ENCODE measurements at regions not wholly inside any gene's neighbourhood (a gene's known extent, or its start where the extent isn't known, plus 50 kb on each side); places are given as distances from the start of the nearest gene placed in this dataset.
"Not testable (repeated sequence)": the region's sequence is repeated elsewhere in the genome, so short reads cannot be mapped to it uniquely, and the experiment has no call there.

- Histone ChIP-seq H3K4me1 (ENCODE audit: control insufficient read depth in 1 of 2, insufficient read depth in 2 of 2, low read length in 2 of 2) (no peaks in the 10 kb centered on the region), H3K9me3 (ENCODE audit: control insufficient read depth in 1 of 2, low read length in 2 of 2) (no peaks in the 10 kb centered on the region), H3K4me3 (ENCODE audit: low read depth in 1 of 2, low read length in 2 of 2) (no peak overlapping the region), H3K27ac (ENCODE audit: low read length) (no peak overlapping the region), H3K36me3 (ENCODE audit: control insufficient read depth in 1 of 2, insufficient read depth in 2 of 2, low read length in 2 of 2) (no peaks in the 10 kb centered on the region), H3K27me3 (ENCODE audit: low read depth, low read length) (no peaks in the 10 kb centered on the region)
These were observed 51.0 kb upstream of the PRB2 start for GRCh38 chr12:11446372-11446771.

- H3K27me3 ChIP-seq (ENCODE audit: low read depth, low read length): no peaks in the 10 kb centered on the region
- H3K4me3 ChIP-seq (ENCODE audit: low read depth in 1 of 2, low read length in 2 of 2): no peak overlapping the region
- H3K4me1 ChIP-seq (ENCODE audit: control insufficient read depth in 1 of 2, insufficient read depth in 2 of 2, low read length in 2 of 2): no peaks in the 10 kb centered on the region
- H3K27ac ChIP-seq (ENCODE audit: low read length): no peak overlapping the region
- no peaks in the 10 kb centered on the region for H3K9me3 ChIP-seq (ENCODE audit: control insufficient read depth in 1 of 2, low read length in 2 of 2)
- no peaks in the 10 kb centered on the region for H3K36me3 ChIP-seq (ENCODE audit: control insufficient read depth in 1 of 2, insufficient read depth in 2 of 2, low read length in 2 of 2)
These were observed 62.8 kb upstream of the PRB2 start for GRCh38 chr12:11457996-11458645.

GRCh38 chr12:11460343-11461023 lies 65.1 kb upstream of the PRB2 start:
- Histone ChIP-seq H3K9me3 (ENCODE audit: control insufficient read depth in 1 of 2, low read length in 2 of 2) (no peaks in the 10 kb centered on the region), H3K4me1 (ENCODE audit: control insufficient read depth in 1 of 2, insufficient read depth in 2 of 2, low read length in 2 of 2) (no peaks in the 10 kb centered on the region), H3K27me3 (ENCODE audit: low read depth, low read length) (no peaks in the 10 kb centered on the region), H3K36me3 (ENCODE audit: control insufficient read depth in 1 of 2, insufficient read depth in 2 of 2, low read length in 2 of 2) (no peaks in the 10 kb centered on the region), H3K4me3 (ENCODE audit: low read depth in 1 of 2, low read length in 2 of 2) (no peak overlapping the region), H3K27ac (ENCODE audit: low read length) (no peak overlapping the region)

DNA sequence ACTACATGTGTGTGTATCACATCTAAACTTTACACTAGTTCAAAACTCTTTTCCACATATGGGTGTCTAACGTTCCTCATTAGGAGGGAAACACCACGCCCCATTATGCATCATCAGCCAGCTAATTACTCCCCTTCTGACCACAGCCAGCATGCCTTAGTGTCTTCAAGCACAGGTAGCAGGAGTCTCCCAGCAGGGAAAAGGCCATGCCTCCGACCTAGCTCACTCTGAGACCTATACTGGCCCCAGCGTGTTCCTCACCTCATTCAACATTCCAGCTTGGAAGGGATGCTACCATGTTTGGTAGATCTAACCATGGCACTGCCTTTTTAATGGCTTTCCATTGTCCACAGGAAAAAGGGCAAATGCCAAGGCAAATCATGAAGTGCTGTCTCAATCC lies 66.1 kb upstream of the PRB2 start:
- H3K4me1 ChIP-seq (ENCODE audit: control insufficient read depth in 1 of 2, insufficient read depth in 2 of 2, low read length in 2 of 2): no peaks in the 10 kb centered on the region
- H3K36me3 ChIP-seq (ENCODE audit: control insufficient read depth in 1 of 2, insufficient read depth in 2 of 2, low read length in 2 of 2): no peaks in the 10 kb centered on the region
- no peak overlapping the region for H3K27ac ChIP-seq (ENCODE audit: low read length)
- no peaks in the 10 kb centered on the region for H3K27me3 ChIP-seq (ENCODE audit: low read depth, low read length)
- no peaks in the 10 kb centered on the region for H3K9me3 ChIP-seq (ENCODE audit: control insufficient read depth in 1 of 2, low read length in 2 of 2)
- no peak overlapping the region for H3K4me3 ChIP-seq (ENCODE audit: low read depth in 1 of 2, low read length in 2 of 2)

GRCh38 chr12:11477110-11477509 lies 81.7 kb upstream of the PRB2 start:
- Histone ChIP-seq H3K27me3 (ENCODE audit: low read depth, low read length) (no peaks in the 10 kb centered on the region), H3K4me3 (ENCODE audit: low read depth in 1 of 2, low read length in 2 of 2) (no peak overlapping the region), H3K36me3 (ENCODE audit: control insufficient read depth in 1 of 2, insufficient read depth in 2 of 2, low read length in 2 of 2) (no peaks in the 10 kb centered on the region), H3K4me1 (ENCODE audit: control insufficient read depth in 1 of 2, insufficient read depth in 2 of 2, low read length in 2 of 2) (no peaks in the 10 kb centered on the region), H3K27ac (ENCODE audit: low read length) (no peak overlapping the region), H3K9me3 (ENCODE audit: control insufficient read depth in 1 of 2, low read length in 2 of 2) (no peaks in the 10 kb centered on the region)

DNA sequence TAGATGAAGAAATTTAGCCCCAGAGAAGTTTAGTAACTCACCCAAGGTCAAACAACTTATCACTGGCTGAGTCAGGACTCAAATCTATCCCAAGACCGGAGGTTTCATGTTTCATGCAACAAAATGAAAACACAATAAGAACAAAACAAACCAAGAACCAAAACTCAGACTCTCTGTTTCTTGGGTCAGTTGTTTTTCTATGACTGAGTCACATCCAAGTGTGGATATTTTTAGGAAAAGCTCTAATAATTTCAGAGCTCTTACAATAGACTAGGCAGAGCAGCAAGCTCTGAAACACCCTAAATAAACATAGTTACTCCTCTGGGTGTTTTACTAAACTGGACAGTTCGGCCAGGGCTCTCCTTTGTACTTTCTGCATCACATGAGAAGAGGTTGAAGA lies 87.6 kb upstream of the PRB2 start:
- no peaks in the 10 kb centered on the region for H3K9me3 ChIP-seq (ENCODE audit: control insufficient read depth in 1 of 2, low read length in 2 of 2)
- H3K36me3 ChIP-seq (ENCODE audit: control insufficient read depth in 1 of 2, insufficient read depth in 2 of 2, low read length in 2 of 2): no peaks in the 10 kb centered on the region
- H3K4me1 ChIP-seq (ENCODE audit: control insufficient read depth in 1 of 2, insufficient read depth in 2 of 2, low read length in 2 of 2): no peaks in the 10 kb centered on the region
- no peak overlapping the region for H3K4me3 ChIP-seq (ENCODE audit: low read depth in 1 of 2, low read length in 2 of 2)
- H3K27me3 ChIP-seq (ENCODE audit: low read depth, low read length): no peaks in the 10 kb centered on the region
- H3K27ac ChIP-seq (ENCODE audit: low read length): no peak overlapping the region

DNA sequence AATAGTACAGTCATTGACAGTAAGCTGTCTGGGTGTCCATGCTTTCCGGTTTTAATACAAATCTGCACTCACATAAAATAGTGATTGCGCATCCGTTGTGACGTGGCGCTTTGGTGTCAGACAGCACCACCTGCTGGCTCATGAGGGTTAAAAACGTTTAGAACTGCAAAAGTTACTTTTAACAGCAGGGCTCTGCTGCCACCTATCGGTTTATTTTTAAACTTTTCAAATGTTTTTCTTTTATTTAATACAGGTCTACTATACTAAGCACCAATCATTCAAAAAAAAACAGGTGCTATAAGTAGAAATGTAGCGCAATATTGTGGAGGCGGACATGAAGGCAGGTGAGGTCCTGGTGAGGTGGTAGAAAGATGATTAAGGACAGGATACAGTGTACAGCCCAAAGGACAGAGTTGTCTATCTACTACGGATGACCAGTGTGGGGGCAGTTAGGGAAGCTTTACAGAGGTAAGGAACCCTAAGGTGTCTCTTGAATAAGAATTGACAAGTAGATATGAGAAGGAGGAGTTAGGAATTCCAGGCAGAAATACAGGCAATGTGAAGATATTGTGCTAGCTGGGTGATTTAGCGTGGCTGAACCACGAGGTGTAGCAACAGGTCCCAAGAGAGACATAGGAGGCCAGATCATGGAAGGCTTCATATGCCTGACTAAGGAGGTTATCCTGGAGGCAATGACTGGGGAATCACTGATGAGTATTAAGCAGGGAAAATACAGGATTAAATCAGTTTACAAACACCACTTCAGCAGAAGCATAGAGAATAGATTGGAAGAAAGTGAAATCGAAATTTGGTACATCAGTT lies 91.5 kb upstream of the PRB2 start:
- no peaks in the 10 kb centered on the region for H3K36me3 ChIP-seq (ENCODE audit: control insufficient read depth in 1 of 2, insufficient read depth in 2 of 2, low read length in 2 of 2)
- H3K27ac ChIP-seq (ENCODE audit: low read length): no peak overlapping the region
- H3K4me3 ChIP-seq (ENCODE audit: low read depth in 1 of 2, low read length in 2 of 2): no peak overlapping the region
- no peaks in the 10 kb centered on the region for H3K4me1 ChIP-seq (ENCODE audit: control insufficient read depth in 1 of 2, insufficient read depth in 2 of 2, low read length in 2 of 2)
- no peaks in the 10 kb centered on the region for H3K27me3 ChIP-seq (ENCODE audit: low read depth, low read length)
- no peaks in the 10 kb centered on the region for H3K9me3 ChIP-seq (ENCODE audit: control insufficient read depth in 1 of 2, low read length in 2 of 2)

- Histone ChIP-seq H3K9me3 (ENCODE audit: control insufficient read depth in 1 of 2, low read length in 2 of 2) (no peaks in the 10 kb centered on the region), H3K4me1 (ENCODE audit: control insufficient read depth in 1 of 2, insufficient read depth in 2 of 2, low read length in 2 of 2) (peaks cover 0 to 11% of the 10 kb centered on the region in 2 donors), H3K27ac (ENCODE audit: low read length) (no peak overlapping the region), H3K36me3 (ENCODE audit: control insufficient read depth in 1 of 2, insufficient read depth in 2 of 2, low read length in 2 of 2) (no peaks in the 10 kb centered on the region), H3K27me3 (ENCODE audit: low read depth, low read length) (no peaks in the 10 kb centered on the region), H3K4me3 (ENCODE audit: low read depth in 1 of 2, low read length in 2 of 2) (no peak overlapping the region)
These were observed 100.9 kb upstream of the PRB2 start for GRCh38 chr12:11496157-11496851.

DNA sequence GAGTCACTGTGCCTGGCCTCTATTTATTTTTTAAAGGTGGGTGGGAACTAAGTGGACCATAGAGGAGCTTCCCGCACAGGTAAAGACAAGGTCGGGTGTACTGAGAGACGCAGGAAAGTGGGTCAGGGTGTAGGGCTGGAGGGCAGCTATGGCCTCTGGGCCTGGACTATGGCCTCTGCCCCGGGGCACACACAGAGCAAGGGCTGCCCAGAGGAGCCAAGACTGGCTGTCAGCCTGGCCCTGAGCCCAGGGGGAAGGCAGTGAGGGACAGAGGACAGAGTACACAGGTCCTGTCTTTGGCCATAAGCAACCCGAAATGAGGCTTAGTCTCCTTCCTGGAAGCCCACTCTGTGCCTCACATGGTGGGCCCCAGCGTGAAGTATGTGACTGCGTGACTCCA lies 102.1 kb upstream of the PRB2 start:
- Histone ChIP-seq H3K36me3 (ENCODE audit: control insufficient read depth in 1 of 2, insufficient read depth in 2 of 2, low read length in 2 of 2) (no peaks in the 10 kb centered on the region), H3K27me3 (ENCODE audit: low read depth, low read length) (no peaks in the 10 kb centered on the region), H3K4me3 (ENCODE audit: low read depth in 1 of 2, low read length in 2 of 2) (no peak overlapping the region), H3K9me3 (ENCODE audit: control insufficient read depth in 1 of 2, low read length in 2 of 2) (no peaks in the 10 kb centered on the region), H3K27ac (ENCODE audit: low read length) (no peak overlapping the region), H3K4me1 (ENCODE audit: control insufficient read depth in 1 of 2, insufficient read depth in 2 of 2, low read length in 2 of 2) (peaks cover 0 to 11% of the 10 kb centered on the region in 2 donors)

DNA sequence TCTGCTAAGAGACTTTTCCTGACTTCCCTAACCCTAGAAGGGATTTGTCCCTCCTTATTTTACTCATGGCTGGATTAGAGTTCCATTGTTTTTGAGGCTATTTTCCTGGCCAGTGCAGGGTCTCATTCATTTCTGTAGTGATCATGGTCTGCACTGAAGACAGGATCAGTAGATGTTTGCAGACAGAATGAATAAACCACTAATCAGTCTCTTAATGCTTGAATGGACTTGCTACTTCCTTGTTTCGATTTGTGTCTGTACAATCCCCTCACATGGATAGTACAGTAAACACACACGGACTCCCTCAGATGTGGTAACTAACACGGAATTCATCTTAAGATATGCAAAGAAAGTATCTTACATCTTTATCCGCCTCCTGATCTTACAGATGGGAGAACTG lies 102.6 kb upstream of the PRB2 start:
- Histone ChIP-seq H3K27me3 (ENCODE audit: low read depth, low read length) (no peaks in the 10 kb centered on the region), H3K36me3 (ENCODE audit: control insufficient read depth in 1 of 2, insufficient read depth in 2 of 2, low read length in 2 of 2) (no peaks in the 10 kb centered on the region), H3K9me3 (ENCODE audit: control insufficient read depth in 1 of 2, low read length in 2 of 2) (no peaks in the 10 kb centered on the region), H3K4me1 (ENCODE audit: control insufficient read depth in 1 of 2, insufficient read depth in 2 of 2, low read length in 2 of 2) (peaks cover 0 to 11% of the 10 kb centered on the region in 2 donors), H3K4me3 (ENCODE audit: low read depth in 1 of 2, low read length in 2 of 2) (no peak overlapping the region), H3K27ac (ENCODE audit: low read length) (no peak overlapping the region)

- not testable (repeated sequence) for H3K4me3 ChIP-seq (ENCODE audit: low read depth in 1 of 2, low read length in 2 of 2); H3K9me3 ChIP-seq (ENCODE audit: control insufficient read depth in 1 of 2, low read length in 2 of 2); H3K36me3 ChIP-seq (ENCODE audit: control insufficient read depth in 1 of 2, insufficient read depth in 2 of 2, low read length in 2 of 2); H3K27me3 ChIP-seq (ENCODE audit: low read depth, low read length); H3K27ac ChIP-seq (ENCODE audit: low read length)
- H3K4me1 ChIP-seq (ENCODE audit: control insufficient read depth in 1 of 2, insufficient read depth in 2 of 2, low read length in 2 of 2): peaks cover 0 to 11% of the 10 kb centered on the region in 2 donors
These were observed 103.2 kb upstream of the PRB2 start for GRCh38 chr12:11498574-11498973.
